ENCODE measurements at regions not wholly inside any gene's neighbourhood (a gene's known extent, or its start where the extent isn't known, plus 50 kb on each side); places are given as distances from the start of the nearest gene placed in this dataset.

DNA sequence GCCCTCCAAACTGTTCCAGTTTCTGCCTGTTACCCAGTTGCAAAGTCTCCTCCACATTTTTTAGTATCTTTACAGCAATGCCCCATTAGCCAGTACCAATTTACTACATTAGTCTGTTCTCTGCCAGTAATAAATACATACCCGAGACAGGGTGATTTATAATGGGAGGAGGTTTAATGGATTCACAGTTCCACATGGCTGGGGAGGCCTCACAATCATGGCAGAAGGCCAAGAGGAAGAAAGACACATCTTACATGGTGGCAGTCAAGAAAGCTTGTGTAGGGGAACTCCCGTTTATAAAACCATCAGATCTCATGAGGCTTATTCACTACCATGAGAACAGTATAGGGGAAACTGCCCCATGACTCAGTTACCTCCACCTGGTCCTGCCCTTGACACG lies 600.7 kb upstream of the CDH6 start:
- TF ChIP-seq CTCF (IDR thresholded peaks at IDR 0.05; ENCODE audit: insufficient read depth, low read length) = no peak
- TF ChIP-seq POLR2AphosphoS5 (IDR thresholded peaks at IDR 0.05; ENCODE audit: low read depth) = no peak

All from HL-60 (cell line).